ENCODE measurements at regions not wholly inside any gene's neighbourhood (a gene's known extent, or its start where the extent isn't known, plus 50 kb on each side); places are given as distances from the start of the nearest gene placed in this dataset.

DNA sequence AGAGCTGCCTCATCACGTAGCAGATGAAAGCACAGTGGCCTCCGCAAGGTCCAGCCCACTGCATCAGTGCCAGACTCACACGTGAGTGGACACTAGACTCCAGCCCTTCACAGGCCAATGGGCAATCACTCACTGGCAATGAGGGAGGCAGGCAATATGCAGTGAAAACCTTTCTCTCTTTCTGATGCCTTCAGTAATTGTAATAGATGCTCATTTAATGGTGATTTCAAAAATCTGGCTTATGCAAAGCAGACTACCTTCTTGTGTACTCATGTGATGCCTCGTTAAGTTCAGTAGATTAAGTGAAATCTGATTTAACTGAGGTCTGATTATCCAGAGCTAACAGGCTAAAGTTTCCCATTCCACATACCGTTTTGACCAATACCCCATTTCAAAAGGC lies 546.9 kb downstream of the MIAT start:
- TF ChIP-seq, protein P1, sequence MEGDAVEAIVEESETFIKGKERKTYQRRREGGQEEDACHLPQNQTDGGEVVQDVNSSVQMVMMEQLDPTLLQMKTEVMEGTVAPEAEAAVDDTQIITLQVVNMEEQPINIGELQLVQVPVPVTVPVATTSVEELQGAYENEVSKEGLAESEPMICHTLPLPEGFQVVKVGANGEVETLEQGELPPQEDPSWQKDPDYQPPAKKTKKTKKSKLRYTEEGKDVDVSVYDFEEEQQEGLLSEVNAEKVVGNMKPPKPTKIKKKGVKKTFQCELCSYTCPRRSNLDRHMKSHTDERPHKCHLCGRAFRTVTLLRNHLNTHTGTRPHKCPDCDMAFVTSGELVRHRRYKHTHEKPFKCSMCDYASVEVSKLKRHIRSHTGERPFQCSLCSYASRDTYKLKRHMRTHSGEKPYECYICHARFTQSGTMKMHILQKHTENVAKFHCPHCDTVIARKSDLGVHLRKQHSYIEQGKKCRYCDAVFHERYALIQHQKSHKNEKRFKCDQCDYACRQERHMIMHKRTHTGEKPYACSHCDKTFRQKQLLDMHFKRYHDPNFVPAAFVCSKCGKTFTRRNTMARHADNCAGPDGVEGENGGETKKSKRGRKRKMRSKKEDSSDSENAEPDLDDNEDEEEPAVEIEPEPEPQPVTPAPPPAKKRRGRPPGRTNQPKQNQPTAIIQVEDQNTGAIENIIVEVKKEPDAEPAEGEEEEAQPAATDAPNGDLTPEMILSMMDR (IDR thresholded peaks at IDR 0.05 in 4 of 5, conservative IDR thresholded peaks at IDR 0.05 in 1 of 5) = no peak
- TF ChIP-seq POLR2A (IDR thresholded peaks at IDR 0.05) = no peak

Measured in gastrocnemius medialis (tissue), 4 donors.